WTC11 (cell line): ENCODE measurements at regions not wholly inside any gene's neighbourhood (a gene's known extent, or its start where the extent isn't known, plus 50 kb on each side); places are given as distances from the start of the nearest gene placed in this dataset.

Experiments used
- ATAC-seq: fragments of 200-7000 bp; cut with Tn5 transposase; 2 replicates; pipeline ENCODE4 v1.10.0; 2021; ENCODE audit warnings: mild to moderate bottlenecking, moderate library complexity
- CTCF ChIA-PET: fragments of 300-600 bp; sonication (Branson Sonifier 250); formaldehyde crosslinking; loops from one replicate; lab custom pipeline; 2021; ENCODE audit warnings: antibody characterized with exemption; lab: Charles Lee
- POLR2A ChIA-PET: fragments of 350-600 bp; sonication (Branson Sonifier 250); formaldehyde crosslinking; loops from one replicate; lab custom pipeline; 2021; ENCODE audit warnings: antibody characterized with exemption; lab: Charles Lee
- DNase-seq: peaks from one replicate; pipeline ENCODE4 v3.0.0; 2021; ENCODE audit warnings: low spot score
- H3K27ac Mint-ChIP-seq: 2 replicates; pipeline ENCODE4 v1.8.0; 2021; ENCODE audit warnings: mixed read lengths
- H3K27me3 Mint-ChIP-seq: 2 replicates; pipeline ENCODE4 v1.8.0; 2021; ENCODE audit warnings: low read depth, mild to moderate bottlenecking, moderate library complexity, mixed read lengths
- H3K36me3 Mint-ChIP-seq: 2 replicates; pipeline ENCODE4 v1.8.0; 2021; ENCODE audit warnings: mixed read lengths
- H3K4me1 Mint-ChIP-seq: 2 replicates; pipeline ENCODE4 v1.8.0; 2022; ENCODE audit warnings: mixed read lengths
- H3K4me3 Mint-ChIP-seq: 2 replicates; pipeline ENCODE4 v1.8.0; 2021; ENCODE audit warnings: mild to moderate bottlenecking, moderate library complexity, mixed read lengths
- H3K9me3 Mint-ChIP-seq: 2 replicates; pipeline ENCODE4 v1.8.0; 2021; ENCODE audit warnings: mixed read lengths
- CBFB ChIP-seq: sonication (generic); formaldehyde crosslinking; IDR thresholded peaks from 2 replicates; pipeline ENCODE4 v1.8.1; 2022; ENCODE audit warnings: mild to moderate bottlenecking, low read depth, missing genetic modification reagents
- ELF4 ChIP-seq: sonication (generic); formaldehyde crosslinking; IDR thresholded peaks from 2 replicates; pipeline ENCODE4 v1.8.1; 2022; ENCODE audit warnings: low read depth, mild to moderate bottlenecking, moderate library complexity, missing genetic modification reagents
- ESRRA ChIP-seq: sonication (generic); formaldehyde crosslinking; IDR thresholded peaks from 2 replicates; pipeline ENCODE4 v1.8.1; 2022; ENCODE audit warnings: mild to moderate bottlenecking, missing genetic modification reagents, borderline replicate concordance
- ETV6 ChIP-seq: sonication (generic); formaldehyde crosslinking; IDR thresholded peaks from 2 replicates; pipeline ENCODE4 v1.8.1; 2022; ENCODE audit warnings: mild to moderate bottlenecking, missing genetic modification reagents
- FOXP1 ChIP-seq: sonication (generic); formaldehyde crosslinking; IDR thresholded peaks from 2 replicates; pipeline ENCODE4 v1.8.0; 2022; ENCODE audit warnings: missing genetic modification reagents, mild to moderate bottlenecking, moderate library complexity, borderline replicate concordance
- FOXP4 ChIP-seq: sonication (generic); formaldehyde crosslinking; IDR thresholded peaks from 2 replicates; pipeline ENCODE4 v1.8.0; 2022; ENCODE audit warnings: mild to moderate bottlenecking, missing genetic modification reagents
- GABPB1 ChIP-seq: sonication (generic); formaldehyde crosslinking; IDR thresholded peaks from 2 replicates; pipeline ENCODE4 v1.8.1; 2023; ENCODE audit warnings: mild to moderate bottlenecking, missing genetic modification reagents
- GTF2I ChIP-seq: fragments of 250-450 bp; sonication (Bioruptor Pico); conservative IDR thresholded peaks from 2 replicates; pipeline ENCODE4 v1.4.0; 2021; ENCODE audit warnings: mild to moderate bottlenecking
- IRF1 ChIP-seq: sonication (generic); formaldehyde crosslinking; IDR thresholded peaks from 2 replicates; pipeline ENCODE4 v1.8.0; 2023; ENCODE audit warnings: missing genetic modification reagents
- KAT7 ChIP-seq: sonication (generic); formaldehyde crosslinking; IDR thresholded peaks from 2 replicates; pipeline ENCODE4 v1.8.1; 2023; ENCODE audit warnings: missing genetic modification reagents, mild to moderate bottlenecking, borderline replicate concordance
- MAX ChIP-seq: sonication (generic); formaldehyde crosslinking; IDR thresholded peaks from 2 replicates; pipeline ENCODE4 v1.8.0; 2022; ENCODE audit warnings: mild to moderate bottlenecking, missing genetic modification reagents
- PRRX2 ChIP-seq: fragments of 250-450 bp; sonication (Bioruptor Pico); IDR thresholded peaks from 2 replicates; pipeline ENCODE4 v1.8.0; 2021; ENCODE audit warnings: mild to moderate bottlenecking
- RORB ChIP-seq: fragments of 250-450 bp; sonication (Bioruptor Pico); IDR thresholded peaks from 2 replicates; pipeline ENCODE4 v1.9.0; 2021; ENCODE audit warnings: mild to moderate bottlenecking
- TCF7 ChIP-seq: sonication (generic); formaldehyde crosslinking; IDR thresholded peaks from 2 replicates; pipeline ENCODE4 v1.8.0; 2022; ENCODE audit warnings: mild to moderate bottlenecking, low read depth, missing genetic modification reagents, moderate library complexity
- ZNF425 ChIP-seq: fragments of 250-450 bp; sonication (Bioruptor Pico); conservative IDR thresholded peaks from 2 replicates; pipeline ENCODE4 v1.9.0; 2021; ENCODE audit warnings: mild to moderate bottlenecking
- ZNF512 ChIP-seq: sonication (generic); formaldehyde crosslinking; IDR thresholded peaks from 2 replicates; pipeline ENCODE4 v1.8.1; 2022; ENCODE audit warnings: missing genetic modification reagents, borderline replicate concordance
- TF ChIP-seq, protein P1 (sequence below): fragments of 250-450 bp; sonication (Bioruptor Pico); IDR thresholded peaks from 2 replicates; pipeline ENCODE4 v1.9.0; 2021; ENCODE audit warnings: mild to moderate bottlenecking

DNA sequence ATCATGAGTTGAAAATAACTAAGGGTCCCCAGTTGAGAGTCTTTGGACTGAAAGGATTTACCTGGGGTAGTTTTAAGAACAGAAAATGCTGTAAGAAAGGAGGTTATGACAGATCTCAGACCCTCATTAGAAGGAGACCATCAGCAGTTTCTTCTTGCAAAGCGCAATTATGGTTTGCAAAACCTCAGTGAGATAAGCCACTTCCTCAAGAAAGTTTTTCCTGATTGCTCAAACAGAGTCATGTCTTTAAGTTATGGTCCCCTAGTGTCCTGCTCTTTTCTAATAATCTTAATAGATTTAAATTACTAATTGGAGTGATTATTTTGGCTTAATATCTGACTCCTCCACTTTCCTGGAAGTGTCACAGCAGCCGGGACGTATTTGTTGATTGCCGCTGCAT, 293.2 kb upstream of the KLF4 start (continued):
- TF ChIP-seq RORB (CRISPR knock-in tag): no peak

DNA sequence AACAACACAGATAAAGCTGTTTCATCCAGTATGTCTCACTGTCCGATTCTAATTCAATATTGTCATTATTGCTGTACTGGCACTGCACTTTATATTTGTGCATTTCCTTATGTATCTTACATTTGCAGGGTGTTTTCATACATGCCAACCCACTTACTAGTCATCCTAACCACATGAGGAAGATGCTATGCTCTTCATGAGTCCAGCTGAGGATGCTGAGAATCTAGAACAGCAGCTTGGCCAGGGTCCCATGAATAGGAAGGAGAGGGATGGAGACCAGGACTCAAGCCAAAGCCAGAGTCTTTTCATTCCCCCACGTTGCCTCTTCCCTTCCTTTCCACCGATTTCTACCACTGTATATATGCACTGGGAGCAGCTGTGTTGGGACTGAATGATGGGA, 292.8 kb upstream of the KLF4 start:
- TF ChIP-seq CBFB (CRISPR knock-in tag) (no peak), ESRRA (CRISPR knock-in tag) (no peak), FOXP4 (CRISPR knock-in tag) (no peak), FOXP1 (CRISPR knock-in tag) (no peak)
- ChIA-PET CTCF (no interaction called here), POLR2A (no interaction called here)
- Mint-ChIP-seq H3K27ac (no peak overlapping the region), H3K9me3 (peaks cover 4% of the 10 kb centered on the region), H3K36me3 (peaks cover 2% of the 10 kb centered on the region; the same call in 1 of the 2 replicates), H3K4me3 (no peak overlapping the region), H3K4me1 (0 out of 2 replicates have a peak, but pooled peaks cover 3% of the 10 kb centered on the region), H3K27me3 (no peaks in the 10 kb centered on the region)
- ATAC-seq (no peak), DNase-seq (no peak)

DNA sequence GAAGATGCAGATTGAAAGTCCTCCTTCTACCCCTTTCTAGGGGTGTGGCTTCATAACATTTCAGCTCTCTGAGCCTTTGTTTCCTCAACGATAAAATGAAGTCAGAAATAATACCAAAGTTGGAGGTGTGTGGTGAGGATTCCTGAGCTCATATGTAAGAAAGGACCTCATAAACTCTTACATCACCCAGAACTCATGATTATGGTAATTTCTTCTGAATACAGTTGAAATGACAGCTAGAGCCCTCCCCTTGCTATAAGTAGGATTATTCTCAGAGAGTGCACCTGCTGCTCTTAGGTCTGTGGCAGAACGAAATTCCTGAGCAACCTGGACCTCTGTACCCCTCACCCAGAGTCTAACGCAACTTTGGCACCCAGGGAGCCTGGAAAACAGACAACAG, 291.4 kb upstream of the KLF4 start:
- 0 out of 2 replicates have a peak, but pooled peaks cover 3% of the 10 kb centered on the region for H3K4me1 Mint-ChIP-seq
- DNase-seq (no peak), ATAC-seq (no peak)
- peaks cover 4% of the 10 kb centered on the region for H3K9me3 Mint-ChIP-seq
- peaks cover 2% of the 10 kb centered on the region; the same call in 1 of the 2 replicates for H3K36me3 Mint-ChIP-seq
- H3K27ac Mint-ChIP-seq: no peak overlapping the region
- TF ChIP-seq ELF4 (CRISPR knock-in tag): no peak
- TF ChIP-seq MAX (CRISPR knock-in tag): no peak
- TF ChIP-seq KAT7: no peak
- no peak for TF ChIP-seq PRRX2
- TF ChIP-seq GABPB1 (CRISPR knock-in tag): no peak
- no peak for TF ChIP-seq ETV6
- CTCF ChIA-PET: interaction anchor here (1.0 kb wide), 1 partner anchor 315 kb away, joined by 3 read pairs; no protein-coding TSS in a partner anchor
- no peaks in the 10 kb centered on the region for H3K27me3 Mint-ChIP-seq
- H3K4me3 Mint-ChIP-seq: no peak overlapping the region
- POLR2A ChIA-PET: no interaction called here

DNA sequence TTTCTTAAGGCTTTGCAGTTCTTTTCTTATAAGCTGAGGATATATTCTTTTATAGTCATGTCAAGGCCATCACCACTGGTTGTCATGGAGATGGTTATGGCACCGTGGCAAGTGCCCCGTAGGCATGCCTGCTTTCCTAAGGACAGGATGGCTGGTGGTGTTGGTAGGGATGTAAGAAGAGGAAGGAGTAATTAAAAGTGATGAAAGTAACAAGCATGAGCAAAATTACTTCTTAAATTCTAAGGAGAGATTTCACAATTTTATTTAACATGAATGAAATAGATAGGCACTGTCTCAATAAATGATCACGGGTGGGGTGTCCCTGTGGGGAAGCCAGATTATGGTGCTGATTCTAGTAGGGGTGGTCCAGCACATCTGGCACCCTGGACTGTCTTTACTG, 290.2 kb upstream of the KLF4 start:
- TF ChIP-seq ETV6: no peak
- TF ChIP-seq IRF1: no peak
- TF ChIP-seq TCF7 (CRISPR knock-in tag): no peak
- no peak for TF ChIP-seq ZNF512
- H3K36me3 Mint-ChIP-seq: peaks cover 2% of the 10 kb centered on the region; the same call in 1 of the 2 replicates
- no peak overlapping the region for H3K27ac Mint-ChIP-seq
- 0 out of 2 replicates have a peak, but pooled peaks cover 3% of the 10 kb centered on the region for H3K4me1 Mint-ChIP-seq
- DNase-seq (no peak), ATAC-seq (no peak)
- ChIA-PET POLR2A (no interaction called here), CTCF (no interaction called here)
- peaks cover 4% of the 10 kb centered on the region for H3K9me3 Mint-ChIP-seq
- no peaks in the 10 kb centered on the region for H3K27me3 Mint-ChIP-seq
- no peak overlapping the region for H3K4me3 Mint-ChIP-seq

DNA sequence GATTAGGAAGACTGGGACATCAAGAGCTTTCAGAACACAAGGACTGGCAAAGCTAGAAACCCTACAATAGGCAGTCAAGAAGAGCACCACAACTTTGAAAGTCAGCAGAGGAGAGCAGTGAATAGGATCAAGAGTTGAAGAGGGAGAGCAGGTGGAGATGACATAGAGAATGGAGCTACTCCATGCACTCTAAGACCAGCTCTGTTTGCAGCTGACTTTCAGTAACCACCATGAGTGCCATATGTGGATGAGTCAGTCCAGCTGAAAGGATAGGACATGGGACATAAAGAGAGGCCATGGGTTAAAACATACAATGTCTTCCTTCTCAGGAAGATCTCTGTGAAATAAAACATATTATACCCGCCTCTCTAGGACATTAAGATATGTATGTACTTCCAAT, 289.1 kb upstream of the KLF4 start:
- POLR2A ChIA-PET: no interaction called here
- no peaks in the 10 kb centered on the region for H3K27me3 Mint-ChIP-seq
- CTCF ChIA-PET: interaction anchor here (0.5 kb wide), 1 partner anchor 34 kb away, joined by 3 read pairs; no protein-coding TSS in a partner anchor
- ATAC-seq (no peak), DNase-seq (no peak)
- peaks cover 12% of the 10 kb centered on the region for H3K36me3 Mint-ChIP-seq
- H3K4me3 Mint-ChIP-seq: no peak overlapping the region
- H3K9me3 Mint-ChIP-seq: peaks cover 13% of the 10 kb centered on the region
- no peak overlapping the region for H3K27ac Mint-ChIP-seq
- 0 out of 2 replicates have a peak, but pooled peaks cover 3% of the 10 kb centered on the region for H3K4me1 Mint-ChIP-seq
- TF ChIP-seq ZNF425 (CRISPR knock-in tag) (no peak), ELF4 (CRISPR knock-in tag) (no peak), IRF1 (no peak), GTF2I (CRISPR knock-in tag) (no peak)
- TF ChIP-seq, protein P1, sequence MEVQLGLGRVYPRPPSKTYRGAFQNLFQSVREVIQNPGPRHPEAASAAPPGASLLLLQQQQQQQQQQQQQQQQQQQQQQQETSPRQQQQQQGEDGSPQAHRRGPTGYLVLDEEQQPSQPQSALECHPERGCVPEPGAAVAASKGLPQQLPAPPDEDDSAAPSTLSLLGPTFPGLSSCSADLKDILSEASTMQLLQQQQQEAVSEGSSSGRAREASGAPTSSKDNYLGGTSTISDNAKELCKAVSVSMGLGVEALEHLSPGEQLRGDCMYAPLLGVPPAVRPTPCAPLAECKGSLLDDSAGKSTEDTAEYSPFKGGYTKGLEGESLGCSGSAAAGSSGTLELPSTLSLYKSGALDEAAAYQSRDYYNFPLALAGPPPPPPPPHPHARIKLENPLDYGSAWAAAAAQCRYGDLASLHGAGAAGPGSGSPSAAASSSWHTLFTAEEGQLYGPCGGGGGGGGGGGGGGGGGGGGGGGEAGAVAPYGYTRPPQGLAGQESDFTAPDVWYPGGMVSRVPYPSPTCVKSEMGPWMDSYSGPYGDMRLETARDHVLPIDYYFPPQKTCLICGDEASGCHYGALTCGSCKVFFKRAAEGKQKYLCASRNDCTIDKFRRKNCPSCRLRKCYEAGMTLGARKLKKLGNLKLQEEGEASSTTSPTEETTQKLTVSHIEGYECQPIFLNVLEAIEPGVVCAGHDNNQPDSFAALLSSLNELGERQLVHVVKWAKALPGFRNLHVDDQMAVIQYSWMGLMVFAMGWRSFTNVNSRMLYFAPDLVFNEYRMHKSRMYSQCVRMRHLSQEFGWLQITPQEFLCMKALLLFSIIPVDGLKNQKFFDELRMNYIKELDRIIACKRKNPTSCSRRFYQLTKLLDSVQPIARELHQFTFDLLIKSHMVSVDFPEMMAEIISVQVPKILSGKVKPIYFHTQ (CRISPR knock-in tag): no peak
